GM12873 (cell line): ENCODE measurements at regions not wholly inside any gene's neighbourhood (a gene's known extent, or its start where the extent isn't known, plus 50 kb on each side); places are given as distances from the start of the nearest gene placed in this dataset.

Experiments
- TF ChIP-seq, protein P1 (sequence below): IDR thresholded peaks from 2 replicates; pipeline ENCODE4 v1.5.1; 2012; ENCODE audit warnings: low read depth, mild to moderate bottlenecking, moderate library complexity, low read length, control low read depth; ENCODE audit not compliant: insufficient read depth; ENCODE audit errors: missing control alignments

DNA sequence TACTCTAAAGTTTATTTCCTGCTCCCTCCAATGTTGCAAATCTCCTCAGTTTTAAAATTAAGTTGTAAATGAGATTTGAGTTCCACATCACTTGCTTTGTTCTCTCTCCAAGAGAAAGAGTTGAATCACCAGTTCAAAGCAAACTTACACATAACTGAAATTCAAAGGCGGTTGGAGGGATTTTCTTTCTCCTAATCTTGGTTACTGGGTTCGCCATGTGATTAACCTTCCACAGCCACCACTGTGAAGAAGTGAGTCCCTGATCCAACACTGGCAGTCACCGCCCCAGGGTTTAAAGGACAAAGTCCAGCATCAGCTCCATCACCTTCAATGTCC is 247.1 kb downstream of the MYCN start:
- TF ChIP-seq, protein P1, sequence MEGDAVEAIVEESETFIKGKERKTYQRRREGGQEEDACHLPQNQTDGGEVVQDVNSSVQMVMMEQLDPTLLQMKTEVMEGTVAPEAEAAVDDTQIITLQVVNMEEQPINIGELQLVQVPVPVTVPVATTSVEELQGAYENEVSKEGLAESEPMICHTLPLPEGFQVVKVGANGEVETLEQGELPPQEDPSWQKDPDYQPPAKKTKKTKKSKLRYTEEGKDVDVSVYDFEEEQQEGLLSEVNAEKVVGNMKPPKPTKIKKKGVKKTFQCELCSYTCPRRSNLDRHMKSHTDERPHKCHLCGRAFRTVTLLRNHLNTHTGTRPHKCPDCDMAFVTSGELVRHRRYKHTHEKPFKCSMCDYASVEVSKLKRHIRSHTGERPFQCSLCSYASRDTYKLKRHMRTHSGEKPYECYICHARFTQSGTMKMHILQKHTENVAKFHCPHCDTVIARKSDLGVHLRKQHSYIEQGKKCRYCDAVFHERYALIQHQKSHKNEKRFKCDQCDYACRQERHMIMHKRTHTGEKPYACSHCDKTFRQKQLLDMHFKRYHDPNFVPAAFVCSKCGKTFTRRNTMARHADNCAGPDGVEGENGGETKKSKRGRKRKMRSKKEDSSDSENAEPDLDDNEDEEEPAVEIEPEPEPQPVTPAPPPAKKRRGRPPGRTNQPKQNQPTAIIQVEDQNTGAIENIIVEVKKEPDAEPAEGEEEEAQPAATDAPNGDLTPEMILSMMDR = no peak

- TF ChIP-seq, protein P1 = no peak
These were observed 246.5 kb downstream of the MYCN start for GRCh38 chr2:16186661-16187481.

- TF ChIP-seq, protein P1 = no peak
These were observed 245.5 kb downstream of the MYCN start for GRCh38 chr2:16185801-16186272.

DNA sequence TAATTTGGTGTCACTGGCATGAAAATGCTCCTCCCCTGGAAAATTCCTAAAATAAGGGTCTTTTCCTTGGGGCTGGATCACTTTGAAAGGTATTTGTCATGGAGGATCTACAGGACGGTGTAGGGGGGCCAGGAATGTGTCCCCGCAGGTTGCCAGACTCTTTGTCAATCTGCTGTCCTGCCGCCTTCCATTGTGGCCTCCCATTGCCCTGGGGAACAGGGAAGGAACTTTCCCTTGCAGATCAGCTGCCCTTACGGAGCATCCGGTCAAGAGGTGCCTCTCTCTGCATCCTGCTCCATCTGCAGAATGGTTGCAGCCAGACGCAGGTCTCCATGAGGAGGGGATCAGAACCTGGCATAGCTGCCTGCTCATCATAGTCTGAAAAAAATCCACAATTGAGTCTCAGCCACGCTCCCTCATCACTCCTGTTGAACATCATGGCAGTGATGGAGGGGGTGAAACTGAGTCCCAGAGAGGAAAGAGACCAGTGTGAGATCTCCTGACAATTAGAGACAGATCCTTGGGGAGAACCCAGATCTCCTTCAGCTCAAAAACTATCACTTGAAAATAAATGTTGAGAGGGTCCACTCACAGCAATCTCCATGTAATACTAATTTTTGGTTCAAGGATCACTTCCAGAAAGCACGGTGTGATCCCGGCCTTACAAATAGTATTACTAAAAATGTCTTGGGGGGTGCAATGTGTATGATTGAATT is 244.8 kb downstream of the MYCN start:
- TF ChIP-seq, protein P1 = no peak

GRCh38 chr2:16184341-16184890 is 244.1 kb downstream of the MYCN start:
- TF ChIP-seq, protein P1 = no peak

DNA sequence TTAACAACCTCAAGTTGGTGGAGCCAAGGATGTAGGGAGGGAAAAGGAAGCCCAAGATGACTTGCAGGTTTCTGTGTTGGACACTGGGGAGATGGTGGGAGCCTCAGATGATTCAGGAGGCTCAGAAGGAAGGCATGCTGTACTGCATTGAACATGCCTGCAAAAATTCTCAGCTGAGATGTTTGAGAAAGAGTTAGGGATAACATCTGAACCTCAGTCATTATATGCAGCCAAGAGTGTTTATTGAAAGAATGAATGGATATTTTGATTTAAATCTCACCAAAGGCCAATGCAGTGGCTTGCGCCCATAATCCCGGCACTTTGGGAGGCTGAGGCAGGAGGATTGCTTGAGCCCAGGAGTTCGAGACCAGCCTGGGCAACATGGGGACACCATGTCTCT is 243.0 kb downstream of the MYCN start:
- TF ChIP-seq, protein P1 = no peak

DNA sequence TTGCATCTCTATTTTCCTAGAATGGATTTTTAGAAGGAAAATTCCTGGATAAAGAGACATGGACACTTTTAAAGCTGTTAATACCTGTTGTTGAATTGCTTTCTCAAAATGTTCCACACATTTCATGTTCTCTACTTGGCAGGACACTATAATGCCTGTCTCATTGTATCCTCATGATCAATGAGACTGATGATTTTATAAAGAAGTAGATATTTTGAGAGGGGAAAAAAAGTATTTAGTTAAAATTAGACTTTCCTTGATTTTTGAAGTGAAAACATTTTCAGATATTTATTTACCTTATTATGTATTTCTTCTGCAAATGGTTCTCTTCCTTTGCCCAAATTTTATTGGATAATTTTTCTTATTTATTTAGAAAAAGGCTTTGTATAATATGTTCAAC is 242.5 kb downstream of the MYCN start:
- TF ChIP-seq, protein P1 = no peak
